Daoy (cell line): ENCODE measurements at regions not wholly inside any gene's neighbourhood (a gene's known extent, or its start where the extent isn't known, plus 50 kb on each side); places are given as distances from the start of the nearest gene placed in this dataset.
"Not testable (repeated sequence)": the region's sequence is repeated elsewhere in the genome, so short reads cannot be mapped to it uniquely, and the experiment has no call there.

ENCODE experiments used
- DNase-seq: peaks from one replicate; pipeline ENCODE4 v3.0.0-alpha.2; 2015; ENCODE audit warnings: low read depth

DNA sequence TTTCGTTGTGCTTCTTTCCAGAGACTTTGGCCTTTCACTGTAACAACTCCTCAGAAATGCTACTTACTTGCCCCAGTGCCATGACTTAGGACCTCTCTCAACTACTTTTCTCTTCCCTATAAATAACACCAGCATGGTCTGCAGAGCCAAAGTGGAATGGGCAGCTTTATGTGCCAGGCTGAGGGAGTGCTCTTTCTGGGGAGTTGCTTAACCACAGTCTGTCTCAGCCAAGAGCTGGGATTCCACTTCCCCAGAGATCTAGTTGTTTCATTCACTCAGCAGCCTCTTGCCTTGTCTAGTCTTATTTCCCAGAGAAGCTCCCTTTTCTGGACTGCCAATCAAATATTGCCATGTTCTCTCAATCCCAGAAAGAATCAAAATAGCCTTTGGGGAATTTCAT lies 912.2 kb downstream of the GRID1 start:
- no peak for DNase-seq

GRCh38 chr10:85457191-85457590 lies 909.4 kb downstream of the GRID1 start:
- no peak for DNase-seq

DNA sequence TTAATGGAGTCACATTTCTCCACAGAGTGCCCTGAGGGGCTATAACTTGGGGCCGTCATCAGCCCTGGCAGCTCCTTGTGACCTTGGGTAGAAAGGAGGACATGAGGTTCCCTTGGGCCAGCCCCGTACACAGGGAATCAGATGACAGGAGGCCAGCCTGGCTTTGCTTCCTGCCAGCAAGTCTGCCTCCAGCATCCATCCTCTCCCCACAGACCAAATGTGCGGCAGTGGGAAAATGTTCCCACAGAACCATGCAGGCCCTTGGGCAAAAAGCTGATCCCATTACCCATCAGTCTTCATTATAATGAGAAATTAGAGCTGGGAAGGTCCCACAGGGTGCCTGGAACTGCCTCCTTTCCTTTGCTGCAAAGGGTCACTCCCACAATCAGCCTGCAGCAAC lies 908.3 kb downstream of the GRID1 start:
- DNase-seq: no peak

GRCh38 chr10:85459906-85460305 lies 906.7 kb downstream of the GRID1 start:
- DNase-seq: no peak

GRCh38 chr10:85464336-85464735 lies 902.3 kb downstream of the GRID1 start:
- no peak for DNase-seq

DNA sequence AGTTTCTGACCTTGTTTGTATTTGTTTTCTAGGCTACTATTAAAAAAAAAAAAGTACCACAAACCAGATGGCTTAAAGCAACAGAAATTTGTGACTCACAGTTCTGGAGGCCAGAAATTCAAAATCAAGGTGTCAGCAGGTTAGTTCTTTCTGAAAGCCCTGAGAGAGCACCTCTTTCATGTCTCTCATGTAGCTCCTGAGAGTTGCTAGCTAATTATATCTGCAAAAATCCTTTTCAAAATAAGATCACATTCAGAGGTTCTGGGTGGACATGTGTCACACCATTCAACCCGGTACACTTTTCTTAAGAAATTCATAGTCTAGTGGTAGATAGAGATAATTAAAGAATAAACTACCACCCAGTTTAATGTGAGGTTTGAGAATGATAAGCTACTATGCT lies 888.6 kb downstream of the GRID1 start:
- no peak for DNase-seq

- no peak for DNase-seq
Measured at GRCh38 chr10:85490431-85490830, 876.2 kb downstream of the GRID1 start.

GRCh38 chr10:85491652-85492051 lies 874.9 kb downstream of the GRID1 start:
- DNase-seq: no peak

DNA sequence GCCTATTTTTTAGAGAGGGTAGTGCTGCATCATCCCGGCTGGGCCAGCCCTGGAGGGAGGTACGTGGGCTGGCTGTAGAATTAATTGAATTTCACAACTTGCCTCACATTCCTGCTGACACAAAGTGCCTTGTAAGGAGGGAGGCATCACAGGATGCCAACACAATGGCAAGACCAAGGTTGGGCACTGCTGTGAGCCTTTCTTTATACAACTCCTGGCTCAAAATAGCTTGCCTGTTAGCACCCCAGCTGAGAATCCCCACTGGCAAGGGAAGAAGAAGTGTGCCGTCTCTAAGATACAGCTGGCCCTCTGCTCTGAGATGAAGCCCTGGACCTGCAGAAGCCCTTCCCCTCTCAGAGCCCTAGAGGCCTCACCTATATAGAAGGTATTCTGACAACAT lies 873.9 kb downstream of the GRID1 start:
- DNase-seq: no peak

DNA sequence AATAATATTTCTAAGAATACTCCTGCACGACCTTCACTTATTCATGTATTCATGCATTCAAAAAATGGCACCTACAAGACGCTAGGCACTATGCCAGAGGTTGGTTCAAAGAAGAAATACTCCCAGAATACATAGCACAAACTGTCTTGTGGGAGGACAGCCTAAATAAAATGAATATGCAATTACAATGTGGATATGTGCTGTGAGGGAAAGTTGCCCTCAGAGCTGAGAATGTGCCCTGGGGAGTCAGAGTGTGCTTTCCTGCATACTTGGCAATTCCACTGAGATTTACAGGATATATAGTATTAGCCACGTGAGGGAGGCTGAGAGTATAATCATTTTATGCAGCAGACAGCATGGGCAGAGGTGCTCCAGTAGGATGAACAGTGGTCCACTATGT lies 872.9 kb downstream of the GRID1 start:
- no peak for DNase-seq

DNA sequence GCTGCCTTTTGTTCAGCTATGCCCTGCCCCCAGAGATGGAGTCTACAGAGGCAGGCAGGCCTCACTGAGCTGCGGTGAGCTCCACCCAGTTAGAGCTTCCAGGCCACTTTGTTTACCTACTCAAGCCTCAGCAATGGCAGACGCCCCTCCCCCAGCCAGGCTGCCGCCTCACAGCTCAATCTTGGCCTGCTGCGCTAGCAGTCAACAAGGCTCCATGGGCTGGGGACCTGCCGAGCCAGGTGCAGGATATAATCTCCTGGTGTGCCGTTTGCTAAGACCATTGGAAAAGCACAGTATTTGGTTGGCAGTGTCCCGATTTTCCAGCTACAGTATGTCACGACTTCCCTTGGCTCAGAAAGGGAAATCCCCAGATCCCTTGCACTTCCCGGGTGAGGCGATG lies 862.0 kb downstream of the GRID1 start:
- not testable (repeated sequence) for DNase-seq

DNA sequence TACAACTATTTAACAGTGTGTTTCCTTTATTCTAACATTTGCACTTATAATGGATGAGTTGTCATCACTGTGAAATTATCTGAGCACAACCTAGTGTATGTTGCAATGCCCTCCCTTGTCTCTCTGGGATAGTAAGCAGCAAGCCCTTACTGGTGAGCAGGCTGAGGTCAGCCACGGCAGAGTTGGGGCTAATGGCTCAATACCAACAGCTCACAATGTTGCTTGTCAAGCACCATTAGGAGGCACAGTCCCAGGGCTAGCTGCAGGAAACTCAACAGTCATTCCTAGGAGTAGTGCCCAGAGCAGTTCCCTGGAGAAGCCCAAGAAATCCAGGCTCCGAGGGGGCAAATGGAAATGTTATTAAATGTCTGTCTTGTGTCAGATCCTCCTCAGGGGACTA lies 858.4 kb downstream of the GRID1 start:
- DNase-seq: no peak

GRCh38 chr10:85510682-85511081 lies 855.9 kb downstream of the GRID1 start:
- no peak for DNase-seq

DNA sequence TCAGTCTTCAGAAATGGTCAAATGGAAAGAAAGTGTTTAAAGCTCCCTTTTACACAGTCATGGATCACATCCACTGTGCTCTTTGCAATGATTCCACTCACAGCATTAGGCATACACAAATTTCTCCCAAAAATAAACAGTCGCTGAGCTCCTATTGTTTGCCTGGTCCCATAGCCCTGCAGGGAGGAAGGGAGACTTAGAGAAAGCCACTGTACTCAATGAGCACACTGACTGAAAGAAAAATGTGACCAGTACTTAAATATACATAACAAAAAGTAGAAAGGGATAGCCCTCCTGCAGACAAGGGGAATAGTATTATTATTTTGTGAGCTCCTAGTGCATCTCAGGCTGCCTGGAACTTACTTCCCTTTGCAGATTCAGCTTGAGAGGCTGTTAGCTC lies 853.2 kb downstream of the GRID1 start:
- DNase-seq: no peak

GRCh38 chr10:85515316-85515715 lies 851.3 kb downstream of the GRID1 start:
- no peak for DNase-seq

- no peak for DNase-seq
Measured at GRCh38 chr10:85524001-85524666, 842.5 kb downstream of the GRID1 start.

GRCh38 chr10:85527616-85528317 lies 838.8 kb downstream of the GRID1 start:
- DNase-seq: no peak

- DNase-seq: no peak
Measured at GRCh38 chr10:85528318-85528652, 838.3 kb downstream of the GRID1 start.

- no peak for DNase-seq
Measured at GRCh38 chr10:85531706-85532105, 834.9 kb downstream of the GRID1 start.

- no peak for DNase-seq
Measured at GRCh38 chr10:85532773-85533172, 833.8 kb downstream of the GRID1 start.

DNA sequence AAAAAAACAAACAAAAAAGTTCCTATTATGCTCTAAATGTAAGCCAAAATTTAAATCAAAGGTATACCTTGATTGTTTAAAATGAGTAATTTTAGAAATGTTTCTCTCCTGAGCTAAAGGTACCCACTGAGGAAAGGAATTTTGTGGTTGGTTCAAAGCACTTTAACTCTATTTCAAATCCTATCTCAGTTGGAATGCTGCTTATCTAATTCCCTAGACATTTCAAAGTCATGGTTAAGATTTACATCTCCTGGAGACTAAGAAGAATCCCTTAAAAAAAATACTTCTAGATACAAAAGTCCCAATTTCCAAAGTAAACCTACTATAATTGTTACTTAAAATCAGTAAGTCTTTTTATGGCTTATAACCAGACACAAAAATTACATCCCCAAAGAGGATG lies 830.7 kb downstream of the GRID1 start:
- no peak for DNase-seq

- DNase-seq: no peak
Measured at GRCh38 chr10:85537561-85537960, 829.0 kb downstream of the GRID1 start.

GRCh38 chr10:85538601-85539000 lies 828.0 kb downstream of the GRID1 start:
- no peak for DNase-seq

- DNase-seq: no peak
Measured at GRCh38 chr10:85542152-85542551, 824.4 kb downstream of the GRID1 start.
